ENCODE measurements at regions not wholly inside any gene's neighbourhood (a gene's known extent, or its start where the extent isn't known, plus 50 kb on each side); places are given as distances from the start of the nearest gene placed in this dataset.

- TF ChIP-seq POLR2AphosphoS5 (IDR thresholded peaks at IDR 0.05; ENCODE audit: low read depth, low read length) (no peak), POLR2A (IDR thresholded peaks at IDR 0.05; ENCODE audit: borderline replicate concordance, extremely low read depth, insufficient read depth, insufficient read length) (no peak), JUND (IDR thresholded peaks at IDR 0.05) (no peak), CTCF (IDR thresholded peaks at IDR 0.05 in 2 of 3, conservative IDR thresholded peaks at IDR 0.05 in 1 of 3; ENCODE audit: borderline replicate concordance in 1 of 3, insufficient read depth in 1 of 3, low read depth in 2 of 3, low read length in 2 of 3) (no peak), SRF (IDR thresholded peaks at IDR 0.05; ENCODE audit: low read depth) (no peak), EZH2 (IDR thresholded peaks at IDR 0.05) (no peak), RAD21 (IDR thresholded peaks at IDR 0.05; ENCODE audit: low read depth) (no peak), SP1 (IDR thresholded peaks at IDR 0.05; ENCODE audit: low read depth) (no peak), ZNF274 (IDR thresholded peaks at IDR 0.05; ENCODE audit: low read depth, low read length) (no peak), MAX (IDR thresholded peaks at IDR 0.05) (no peak), CEBPB (IDR thresholded peaks at IDR 0.05; ENCODE audit: low read depth) (no peak), REST (IDR thresholded peaks at IDR 0.05; ENCODE audit: low read depth) (no peak)
Measured at GRCh38 chr21:22758478-22758877, 1760.3 kb downstream of the NCAM2 start.

Data from HCT116 (cell line).